WTC11 (cell line): ENCODE measurements at regions not wholly inside any gene's neighbourhood (a gene's known extent, or its start where the extent isn't known, plus 50 kb on each side); places are given as distances from the start of the nearest gene placed in this dataset.

Source experiments
- ATAC-seq: fragments of 200-7000 bp; cut with Tn5 transposase; 2 replicates; pipeline ENCODE4 v1.10.0; 2021; ENCODE audit warnings: mild to moderate bottlenecking, moderate library complexity
- CTCF ChIA-PET: fragments of 300-600 bp; sonication (Branson Sonifier 250); formaldehyde crosslinking; loops from one replicate; lab custom pipeline; 2021; ENCODE audit warnings: antibody characterized with exemption; lab: Charles Lee
- POLR2A ChIA-PET: fragments of 350-600 bp; sonication (Branson Sonifier 250); formaldehyde crosslinking; loops from one replicate; lab custom pipeline; 2021; ENCODE audit warnings: antibody characterized with exemption; lab: Charles Lee
- DNase-seq: peaks from one replicate; pipeline ENCODE4 v3.0.0; 2021; ENCODE audit warnings: low spot score
- H3K27ac Mint-ChIP-seq: 2 replicates; pipeline ENCODE4 v1.8.0; 2021; ENCODE audit warnings: mixed read lengths
- H3K27me3 Mint-ChIP-seq: 2 replicates; pipeline ENCODE4 v1.8.0; 2021; ENCODE audit warnings: low read depth, mild to moderate bottlenecking, moderate library complexity, mixed read lengths
- H3K36me3 Mint-ChIP-seq: 2 replicates; pipeline ENCODE4 v1.8.0; 2021; ENCODE audit warnings: mixed read lengths
- H3K4me1 Mint-ChIP-seq: 2 replicates; pipeline ENCODE4 v1.8.0; 2022; ENCODE audit warnings: mixed read lengths
- H3K4me3 Mint-ChIP-seq: 2 replicates; pipeline ENCODE4 v1.8.0; 2021; ENCODE audit warnings: mild to moderate bottlenecking, moderate library complexity, mixed read lengths
- H3K9me3 Mint-ChIP-seq: 2 replicates; pipeline ENCODE4 v1.8.0; 2021; ENCODE audit warnings: mixed read lengths
- ATF1 ChIP-seq: sonication (generic); formaldehyde crosslinking; IDR thresholded peaks from 2 replicates; pipeline ENCODE4 v1.8.1; 2023; ENCODE audit warnings: mild to moderate bottlenecking, moderate library complexity, missing genetic modification reagents
- CREM ChIP-seq: sonication (generic); formaldehyde crosslinking; IDR thresholded peaks from 2 replicates; pipeline ENCODE4 v1.8.1; 2022; ENCODE audit warnings: mild to moderate bottlenecking, missing genetic modification reagents, moderate library complexity
- FOXJ3 ChIP-seq: sonication (generic); formaldehyde crosslinking; IDR thresholded peaks from 2 replicates; pipeline ENCODE4 v1.9.0; 2021; ENCODE audit warnings: missing genetic modification reagents, mild to moderate bottlenecking, borderline replicate concordance
- FOXP1 ChIP-seq: sonication (generic); formaldehyde crosslinking; IDR thresholded peaks from 2 replicates; pipeline ENCODE4 v1.8.0; 2022; ENCODE audit warnings: missing genetic modification reagents, mild to moderate bottlenecking, moderate library complexity, borderline replicate concordance
- GABPB1 ChIP-seq: sonication (generic); formaldehyde crosslinking; IDR thresholded peaks from 2 replicates; pipeline ENCODE4 v1.8.1; 2023; ENCODE audit warnings: mild to moderate bottlenecking, missing genetic modification reagents
- GRHL2 ChIP-seq: fragments of 250-450 bp; sonication (Bioruptor Pico); IDR thresholded peaks from 2 replicates; pipeline ENCODE4 v1.8.0; 2022; ENCODE audit warnings: mild to moderate bottlenecking, moderate library complexity; ENCODE audit not compliant: insufficient replicate concordance, severe bottlenecking
- GTF2I ChIP-seq: fragments of 250-450 bp; sonication (Bioruptor Pico); conservative IDR thresholded peaks from 2 replicates; pipeline ENCODE4 v1.4.0; 2021; ENCODE audit warnings: mild to moderate bottlenecking
- JUN ChIP-seq: sonication (generic); formaldehyde crosslinking; IDR thresholded peaks from 2 replicates; pipeline ENCODE4 v1.8.0; 2023; ENCODE audit warnings: mild to moderate bottlenecking, missing genetic modification reagents
- MYBL2 ChIP-seq: sonication (generic); formaldehyde crosslinking; IDR thresholded peaks from 2 replicates; pipeline ENCODE4 v1.8.1; 2023; ENCODE audit warnings: mild to moderate bottlenecking, moderate library complexity, missing genetic modification reagents
- NR3C1 ChIP-seq: sonication (generic); formaldehyde crosslinking; conservative IDR thresholded peaks from 2 replicates; pipeline ENCODE4 v1.8.1; 2023; ENCODE audit warnings: low read depth, mild to moderate bottlenecking, missing genetic modification reagents
- PRDM15 ChIP-seq: sonication (generic); formaldehyde crosslinking; IDR thresholded peaks from 2 replicates; pipeline ENCODE4 v1.8.0; 2022; ENCODE audit warnings: missing genetic modification reagents
- RORB ChIP-seq: fragments of 250-450 bp; sonication (Bioruptor Pico); IDR thresholded peaks from 2 replicates; pipeline ENCODE4 v1.9.0; 2021; ENCODE audit warnings: mild to moderate bottlenecking
- TCF7 ChIP-seq: sonication (generic); formaldehyde crosslinking; IDR thresholded peaks from 2 replicates; pipeline ENCODE4 v1.8.0; 2022; ENCODE audit warnings: mild to moderate bottlenecking, low read depth, missing genetic modification reagents, moderate library complexity
- ZNF138 ChIP-seq: sonication (generic); formaldehyde crosslinking; conservative IDR thresholded peaks from 2 replicates; pipeline ENCODE4 v1.8.1; 2022; ENCODE audit warnings: mild to moderate bottlenecking, moderate library complexity, missing genetic modification reagents
- ZNF423 ChIP-seq: fragments of 250-450 bp; sonication (Bioruptor Pico); IDR thresholded peaks from 2 replicates; pipeline ENCODE4 v2.1.2; 2022; ENCODE audit warnings: mild to moderate bottlenecking, moderate library complexity
- ZNF425 ChIP-seq: fragments of 250-450 bp; sonication (Bioruptor Pico); conservative IDR thresholded peaks from 2 replicates; pipeline ENCODE4 v1.9.0; 2021; ENCODE audit warnings: mild to moderate bottlenecking
- TF ChIP-seq, protein P1 (sequence below): sonication (generic); formaldehyde crosslinking; IDR thresholded peaks from 2 replicates; pipeline ENCODE4 v1.8.0; 2023; ENCODE audit warnings: missing genetic modification reagents, mild to moderate bottlenecking, borderline replicate concordance
- TF ChIP-seq, protein P2 (sequence below): sonication (generic); formaldehyde crosslinking; IDR thresholded peaks from 2 replicates; pipeline ENCODE4 v1.8.1; 2023; ENCODE audit warnings: mild to moderate bottlenecking, moderate library complexity, missing genetic modification reagents
- TF ChIP-seq, protein P3 (sequence below): fragments of 250-450 bp; sonication (Bioruptor Pico); IDR thresholded peaks from 2 replicates; pipeline ENCODE4 v1.9.0; 2021; ENCODE audit warnings: mild to moderate bottlenecking
- TF ChIP-seq, protein P4 (sequence below): fragments of 200-600 bp; IDR thresholded peaks from 2 replicates; pipeline ENCODE4 v1.8.0; 2022; ENCODE audit warnings: antibody characterized with exemption

DNA sequence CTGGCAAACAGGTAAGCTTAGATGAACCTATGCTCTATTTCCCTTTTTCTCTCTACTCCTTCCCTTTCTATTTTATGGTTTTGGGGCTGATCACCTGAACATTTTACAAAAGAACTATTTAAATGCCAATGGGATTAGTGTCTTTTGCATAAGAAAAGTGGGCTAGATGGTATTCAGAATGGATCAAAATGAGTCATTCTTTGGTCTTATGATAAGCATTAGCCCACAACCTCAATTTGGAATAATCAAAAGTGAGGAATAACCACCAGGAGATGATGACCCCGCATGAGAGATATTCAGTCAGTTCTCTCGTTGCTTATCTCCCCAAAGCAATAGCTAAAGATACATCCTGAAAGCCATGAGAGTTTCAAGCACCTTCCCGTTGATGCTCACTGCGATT is 399.0 kb upstream of the CADM1 start:
- Mint-ChIP-seq H3K36me3 (no peaks in the 10 kb centered on the region), H3K4me1 (peaks cover 26% of the 10 kb centered on the region), H3K27me3 (no peaks in the 10 kb centered on the region), H3K4me3 (no peak overlapping the region), H3K27ac (peak overlapping the region; percentile 34; the same call in 1 of the 2 replicates), H3K9me3 (peaks cover 8% of the 10 kb centered on the region)
- ChIA-PET CTCF (interaction anchor here (1.0 to 1.6 kb wide), 7 partner anchors 10 to 399 kb away, joined by 3 to 6 read pairs (median 3); partner anchors contain the start of gene CADM1), POLR2A (no interaction called here)
- ATAC-seq = peak; percentile 39; the same call in 1 of the 2 replicates
- no peak for TF ChIP-seq GTF2I (CRISPR knock-in tag)
- no peak for TF ChIP-seq ZNF138 (CRISPR knock-in tag)
- TF ChIP-seq, protein P1, sequence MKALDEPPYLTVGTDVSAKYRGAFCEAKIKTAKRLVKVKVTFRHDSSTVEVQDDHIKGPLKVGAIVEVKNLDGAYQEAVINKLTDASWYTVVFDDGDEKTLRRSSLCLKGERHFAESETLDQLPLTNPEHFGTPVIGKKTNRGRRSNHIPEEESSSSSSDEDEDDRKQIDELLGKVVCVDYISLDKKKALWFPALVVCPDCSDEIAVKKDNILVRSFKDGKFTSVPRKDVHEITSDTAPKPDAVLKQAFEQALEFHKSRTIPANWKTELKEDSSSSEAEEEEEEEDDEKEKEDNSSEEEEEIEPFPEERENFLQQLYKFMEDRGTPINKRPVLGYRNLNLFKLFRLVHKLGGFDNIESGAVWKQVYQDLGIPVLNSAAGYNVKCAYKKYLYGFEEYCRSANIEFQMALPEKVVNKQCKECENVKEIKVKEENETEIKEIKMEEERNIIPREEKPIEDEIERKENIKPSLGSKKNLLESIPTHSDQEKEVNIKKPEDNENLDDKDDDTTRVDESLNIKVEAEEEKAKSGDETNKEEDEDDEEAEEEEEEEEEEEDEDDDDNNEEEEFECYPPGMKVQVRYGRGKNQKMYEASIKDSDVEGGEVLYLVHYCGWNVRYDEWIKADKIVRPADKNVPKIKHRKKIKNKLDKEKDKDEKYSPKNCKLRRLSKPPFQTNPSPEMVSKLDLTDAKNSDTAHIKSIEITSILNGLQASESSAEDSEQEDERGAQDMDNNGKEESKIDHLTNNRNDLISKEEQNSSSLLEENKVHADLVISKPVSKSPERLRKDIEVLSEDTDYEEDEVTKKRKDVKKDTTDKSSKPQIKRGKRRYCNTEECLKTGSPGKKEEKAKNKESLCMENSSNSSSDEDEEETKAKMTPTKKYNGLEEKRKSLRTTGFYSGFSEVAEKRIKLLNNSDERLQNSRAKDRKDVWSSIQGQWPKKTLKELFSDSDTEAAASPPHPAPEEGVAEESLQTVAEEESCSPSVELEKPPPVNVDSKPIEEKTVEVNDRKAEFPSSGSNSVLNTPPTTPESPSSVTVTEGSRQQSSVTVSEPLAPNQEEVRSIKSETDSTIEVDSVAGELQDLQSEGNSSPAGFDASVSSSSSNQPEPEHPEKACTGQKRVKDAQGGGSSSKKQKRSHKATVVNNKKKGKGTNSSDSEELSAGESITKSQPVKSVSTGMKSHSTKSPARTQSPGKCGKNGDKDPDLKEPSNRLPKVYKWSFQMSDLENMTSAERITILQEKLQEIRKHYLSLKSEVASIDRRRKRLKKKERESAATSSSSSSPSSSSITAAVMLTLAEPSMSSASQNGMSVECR (CRISPR knock-in tag) = no peak
- no peak for TF ChIP-seq FOXJ3 (CRISPR knock-in tag)
- TF ChIP-seq, protein P2, sequence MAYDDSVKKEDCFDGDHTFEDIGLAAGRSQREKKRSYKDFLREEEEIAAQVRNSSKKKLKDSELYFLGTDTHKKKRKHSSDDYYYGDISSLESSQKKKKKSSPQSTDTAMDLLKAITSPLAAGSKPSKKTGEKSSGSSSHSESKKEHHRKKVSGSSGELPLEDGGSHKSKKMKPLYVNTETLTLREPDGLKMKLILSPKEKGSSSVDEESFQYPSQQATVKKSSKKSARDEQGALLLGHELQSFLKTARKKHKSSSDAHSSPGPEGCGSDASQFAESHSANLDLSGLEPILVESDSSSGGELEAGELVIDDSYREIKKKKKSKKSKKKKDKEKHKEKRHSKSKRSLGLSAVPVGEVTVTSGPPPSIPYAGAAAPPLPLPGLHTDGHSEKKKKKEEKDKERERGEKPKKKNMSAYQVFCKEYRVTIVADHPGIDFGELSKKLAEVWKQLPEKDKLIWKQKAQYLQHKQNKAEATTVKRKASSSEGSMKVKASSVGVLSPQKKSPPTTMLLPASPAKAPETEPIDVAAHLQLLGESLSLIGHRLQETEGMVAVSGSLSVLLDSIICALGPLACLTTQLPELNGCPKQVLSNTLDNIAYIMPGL = no peak
- no peak for TF ChIP-seq ATF1 (CRISPR knock-in tag)
- no peak for TF ChIP-seq MYBL2 (CRISPR knock-in tag)
- TF ChIP-seq, protein P3, sequence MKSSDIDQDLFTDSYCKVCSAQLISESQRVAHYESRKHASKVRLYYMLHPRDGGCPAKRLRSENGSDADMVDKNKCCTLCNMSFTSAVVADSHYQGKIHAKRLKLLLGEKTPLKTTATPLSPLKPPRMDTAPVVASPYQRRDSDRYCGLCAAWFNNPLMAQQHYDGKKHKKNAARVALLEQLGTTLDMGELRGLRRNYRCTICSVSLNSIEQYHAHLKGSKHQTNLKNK = no peak
- TF ChIP-seq RORB = no peak
- no peak for TF ChIP-seq GABPB1 (CRISPR knock-in tag)
- DNase-seq = no peak

- Mint-ChIP-seq H3K4me3 (no peak overlapping the region), H3K27ac (no peak overlapping the region), H3K27me3 (no peaks in the 10 kb centered on the region), H3K36me3 (no peaks in the 10 kb centered on the region), H3K4me1 (peaks cover 26% of the 10 kb centered on the region), H3K9me3 (peaks cover 8% of the 10 kb centered on the region)
- ChIA-PET POLR2A (no interaction called here), CTCF (interaction anchor here (0.5 to 1.5 kb wide), 2 partner anchors 12 to 57 kb away, joined by 3 read pairs; no protein-coding TSS in a partner anchor)
- ATAC-seq (no peak), DNase-seq (no peak)
- TF ChIP-seq FOXP1 = no peak
- no peak for TF ChIP-seq JUN (CRISPR knock-in tag)
- TF ChIP-seq NR3C1 = no peak
- TF ChIP-seq, protein P4, sequence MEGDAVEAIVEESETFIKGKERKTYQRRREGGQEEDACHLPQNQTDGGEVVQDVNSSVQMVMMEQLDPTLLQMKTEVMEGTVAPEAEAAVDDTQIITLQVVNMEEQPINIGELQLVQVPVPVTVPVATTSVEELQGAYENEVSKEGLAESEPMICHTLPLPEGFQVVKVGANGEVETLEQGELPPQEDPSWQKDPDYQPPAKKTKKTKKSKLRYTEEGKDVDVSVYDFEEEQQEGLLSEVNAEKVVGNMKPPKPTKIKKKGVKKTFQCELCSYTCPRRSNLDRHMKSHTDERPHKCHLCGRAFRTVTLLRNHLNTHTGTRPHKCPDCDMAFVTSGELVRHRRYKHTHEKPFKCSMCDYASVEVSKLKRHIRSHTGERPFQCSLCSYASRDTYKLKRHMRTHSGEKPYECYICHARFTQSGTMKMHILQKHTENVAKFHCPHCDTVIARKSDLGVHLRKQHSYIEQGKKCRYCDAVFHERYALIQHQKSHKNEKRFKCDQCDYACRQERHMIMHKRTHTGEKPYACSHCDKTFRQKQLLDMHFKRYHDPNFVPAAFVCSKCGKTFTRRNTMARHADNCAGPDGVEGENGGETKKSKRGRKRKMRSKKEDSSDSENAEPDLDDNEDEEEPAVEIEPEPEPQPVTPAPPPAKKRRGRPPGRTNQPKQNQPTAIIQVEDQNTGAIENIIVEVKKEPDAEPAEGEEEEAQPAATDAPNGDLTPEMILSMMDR = no peak
- TF ChIP-seq PRDM15 (CRISPR knock-in tag) = no peak
- TF ChIP-seq TCF7 = no peak
- TF ChIP-seq CREM (CRISPR knock-in tag) = no peak
- TF ChIP-seq MYBL2 (CRISPR knock-in tag) = no peak
- TF ChIP-seq ZNF425 (CRISPR knock-in tag) = no peak
- TF ChIP-seq GRHL2 (CRISPR knock-in tag) = no peak
- no peak for TF ChIP-seq ZNF423
Observed at GRCh38 chr11:115901069-115901468, 396.9 kb upstream of the CADM1 start.
